OCI-M2 (cell line): ENCODE measurements at regions not wholly inside any gene's neighbourhood (a gene's known extent, or its start where the extent isn't known, plus 50 kb on each side); places are given as distances from the start of the nearest gene placed in this dataset.
"Not testable (repeated sequence)": the region's sequence is repeated elsewhere in the genome, so short reads cannot be mapped to it uniquely, and the experiment has no call there.

ENCODE experiments used
- DNase-seq: peaks from one replicate; lab custom pipeline; 2025; ENCODE audit not compliant: unreplicated experiment; lab: John Stamatoyannopoulos, UW

GRCh38 chr4:58871509-58871908 lies 1761.3 kb upstream of the IGFBP7 start:
- no peak for DNase-seq

GRCh38 chr4:58849026-58849425 lies 1738.8 kb upstream of the IGFBP7 start:
- no peak for DNase-seq

DNA sequence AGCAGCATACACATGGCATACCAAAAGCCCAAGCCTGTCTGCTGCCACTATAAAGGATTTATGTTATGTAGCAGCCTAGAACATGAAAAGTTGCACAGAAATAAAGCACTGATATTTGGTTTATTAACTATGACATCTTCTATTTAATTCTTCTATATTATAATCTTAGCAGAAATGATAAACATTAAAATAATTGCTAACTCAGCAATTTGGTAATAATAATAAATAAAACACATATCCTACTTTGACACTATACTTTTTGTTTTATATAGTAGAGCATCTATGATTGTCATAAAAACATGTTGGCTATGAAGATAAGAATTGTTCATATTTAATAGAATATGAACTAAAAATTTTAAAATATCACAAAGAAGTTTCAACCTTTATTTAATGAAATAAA lies 1733.3 kb upstream of the IGFBP7 start:
- no peak for DNase-seq

- DNase-seq = no peak
Measured at GRCh38 chr4:58833126-58833525, 1722.9 kb upstream of the IGFBP7 start.

DNA sequence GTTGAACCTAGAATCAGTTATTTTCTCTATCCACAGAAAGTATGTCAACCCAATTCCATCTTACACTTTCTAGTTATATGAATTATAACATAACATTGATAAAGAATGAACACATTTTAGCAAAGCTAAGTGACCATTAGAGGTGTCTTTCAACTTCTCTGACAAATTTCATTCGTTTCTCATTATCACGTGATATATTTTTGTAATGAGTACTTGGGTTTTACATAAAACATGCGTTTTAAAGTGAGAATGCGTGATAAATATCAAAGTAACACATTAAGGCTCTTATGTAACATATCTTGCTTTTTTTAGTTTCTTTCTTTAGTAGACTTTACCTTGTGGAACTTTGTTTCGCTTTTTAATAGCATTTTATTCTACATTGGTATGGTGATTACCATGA lies 1715.1 kb upstream of the IGFBP7 start:
- DNase-seq = no peak

DNA sequence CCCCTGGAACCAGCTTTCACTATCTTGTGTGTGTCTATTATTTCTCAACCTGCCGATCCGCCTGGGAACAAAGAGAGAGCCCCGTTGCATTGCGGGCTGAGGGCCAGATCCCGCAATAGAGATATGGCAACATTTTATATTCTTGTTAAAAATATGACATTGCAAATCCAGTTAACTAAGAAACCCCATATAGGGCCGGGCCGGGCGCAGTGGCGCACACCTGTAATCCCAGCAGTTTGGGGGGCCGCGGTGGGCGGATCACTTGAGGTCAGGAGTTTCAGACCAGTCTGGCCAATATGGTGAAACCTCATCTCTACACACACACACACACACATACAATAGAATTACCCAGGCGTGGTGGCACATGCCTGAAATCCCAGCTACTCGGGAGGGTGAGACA lies 1708.4 kb upstream of the IGFBP7 start:
- DNase-seq = not testable (repeated sequence)

GRCh38 chr4:58809948-58810347 lies 1699.8 kb upstream of the IGFBP7 start:
- DNase-seq = no peak

DNA sequence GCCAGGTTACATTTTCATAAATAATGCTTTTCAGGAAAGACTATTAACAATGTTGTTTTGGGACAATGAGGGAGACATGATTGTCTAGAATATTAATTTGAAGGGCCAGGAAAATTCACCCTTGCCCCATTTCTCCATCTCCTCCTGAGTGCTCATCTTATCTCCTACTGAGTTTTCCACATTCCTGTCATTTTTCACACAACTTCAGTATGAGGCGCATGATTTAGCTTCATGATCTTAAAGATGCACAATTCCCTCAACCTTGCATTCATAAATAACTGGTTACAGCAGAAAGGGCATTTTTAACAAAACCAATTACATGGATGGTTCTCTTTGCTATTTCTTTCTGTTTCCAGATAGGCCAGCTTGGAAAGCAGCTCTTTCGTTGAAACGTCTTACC lies 1699.2 kb upstream of the IGFBP7 start:
- DNase-seq = no peak

DNA sequence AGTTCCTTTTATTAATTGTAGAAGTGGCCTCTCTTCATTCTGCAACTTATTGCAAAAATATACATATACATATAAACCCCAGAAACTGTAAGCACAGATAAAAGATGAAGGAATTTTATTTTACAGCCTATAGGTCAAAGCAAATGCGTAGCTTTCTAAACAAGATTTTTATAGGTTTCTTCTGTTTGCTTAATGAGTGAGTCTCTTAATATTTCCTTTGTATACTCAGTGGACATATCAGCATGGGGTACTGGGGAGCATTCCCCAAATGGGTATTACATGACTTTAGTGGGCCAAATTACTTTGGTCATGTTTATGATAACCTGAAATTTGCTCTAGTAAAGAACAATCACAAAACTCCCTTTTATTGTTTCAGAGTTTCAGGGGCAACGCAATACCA lies 1698.6 kb upstream of the IGFBP7 start:
- DNase-seq = no peak

- DNase-seq = no peak
Measured at GRCh38 chr4:58807843-58808615, 1697.8 kb upstream of the IGFBP7 start.

GRCh38 chr4:58776627-58777026 lies 1666.4 kb upstream of the IGFBP7 start:
- no peak for DNase-seq

DNA sequence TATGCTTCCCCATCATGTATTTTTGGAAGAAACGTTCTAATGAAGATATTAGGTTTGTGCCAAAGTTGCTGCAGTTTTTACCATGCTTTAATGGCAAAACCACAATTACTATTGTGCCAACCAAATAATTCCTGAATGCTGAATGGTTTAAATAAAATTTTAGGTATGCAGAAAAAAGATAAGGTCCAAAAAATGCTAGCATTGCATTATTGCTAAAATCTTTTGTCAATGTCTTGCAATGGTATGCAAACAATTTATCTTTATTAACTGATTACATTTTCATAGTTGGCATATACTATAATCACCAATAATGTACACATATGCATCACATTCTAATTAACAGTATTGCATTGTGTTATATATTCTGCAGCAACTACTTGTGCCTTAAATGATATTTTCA lies 1657.4 kb upstream of the IGFBP7 start:
- DNase-seq = no peak

- no peak for DNase-seq
Measured at GRCh38 chr4:58766763-58767162, 1656.6 kb upstream of the IGFBP7 start.

DNA sequence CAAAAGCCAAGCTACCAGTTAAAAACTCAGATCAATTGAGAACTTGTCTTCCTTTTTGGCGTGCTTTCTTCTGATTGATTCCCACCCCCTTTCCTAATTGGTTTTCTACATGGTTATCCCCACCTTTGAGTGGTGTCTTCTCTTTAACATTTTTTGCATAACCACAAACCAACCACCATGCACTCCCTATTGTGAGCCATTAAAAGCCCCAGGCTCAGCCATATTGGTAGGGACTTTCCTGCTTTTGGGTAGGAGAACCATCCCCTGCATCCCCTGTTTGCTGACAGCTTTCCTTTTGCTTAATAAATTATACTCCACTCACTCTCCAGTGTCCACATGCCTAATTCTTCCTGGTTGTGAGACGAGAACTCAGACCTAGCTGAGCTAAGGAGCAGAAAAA lies 1651.4 kb upstream of the IGFBP7 start:
- no peak for DNase-seq

DNA sequence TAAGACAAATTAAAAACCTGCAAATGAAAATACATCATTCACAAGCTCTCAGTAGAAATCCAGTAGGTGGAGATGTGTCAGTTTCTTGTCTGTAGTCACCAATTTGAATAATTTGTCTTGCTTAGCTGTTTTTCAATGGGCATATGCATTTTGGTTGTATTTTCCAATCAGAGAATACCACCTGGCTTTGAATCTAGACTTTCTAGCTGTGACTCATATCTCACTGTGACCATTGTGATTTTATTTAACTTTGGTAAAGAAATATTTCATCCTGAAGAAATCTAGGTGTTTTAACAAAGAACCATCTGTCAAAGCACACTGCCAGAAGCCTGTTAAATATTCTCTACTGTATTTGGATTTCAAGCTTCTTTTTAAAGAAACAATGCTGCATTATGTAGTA lies 1650.6 kb upstream of the IGFBP7 start:
- no peak for DNase-seq

GRCh38 chr4:58760100-58760499 lies 1649.9 kb upstream of the IGFBP7 start:
- DNase-seq = no peak

DNA sequence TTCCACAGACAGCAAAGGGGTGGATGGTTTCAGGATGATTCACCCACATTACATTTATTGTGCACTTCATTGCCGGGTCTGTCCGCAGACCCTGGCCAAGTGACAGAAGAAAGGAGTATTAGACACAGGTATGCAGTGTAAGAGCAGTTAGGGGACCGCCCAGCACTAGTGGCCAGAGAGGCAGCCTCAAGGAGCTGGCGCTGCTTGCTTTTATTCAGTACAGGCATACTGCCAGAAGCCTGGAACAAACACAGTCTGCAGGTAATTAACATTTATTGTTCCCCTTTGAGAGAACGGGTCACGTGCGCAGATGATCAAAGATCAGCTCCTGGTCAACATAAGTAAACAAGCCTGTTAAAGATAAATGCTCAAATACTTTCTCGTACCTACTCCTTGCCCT lies 1639.0 kb upstream of the IGFBP7 start:
- no peak for DNase-seq

GRCh38 chr4:58740897-58741296 lies 1630.7 kb upstream of the IGFBP7 start:
- DNase-seq = no peak

DNA sequence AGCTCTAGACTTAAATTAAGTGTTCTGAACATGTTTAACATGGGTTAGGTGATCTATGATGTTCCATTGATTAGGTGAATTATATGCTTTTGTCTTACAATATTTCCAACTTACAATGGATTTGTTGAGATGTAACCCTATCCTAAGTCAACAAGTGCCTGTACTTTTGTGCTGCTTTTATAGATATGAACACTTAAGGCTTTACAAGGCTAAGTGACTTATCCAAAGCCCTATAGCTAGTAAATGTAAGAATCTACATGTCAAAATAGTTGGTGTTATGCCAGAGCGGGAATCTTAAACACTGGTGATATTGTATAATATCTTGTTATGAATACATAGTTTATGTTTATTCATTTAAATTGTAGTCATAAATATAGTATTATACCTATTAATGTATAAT lies 1629.1 kb upstream of the IGFBP7 start:
- DNase-seq = no peak

DNA sequence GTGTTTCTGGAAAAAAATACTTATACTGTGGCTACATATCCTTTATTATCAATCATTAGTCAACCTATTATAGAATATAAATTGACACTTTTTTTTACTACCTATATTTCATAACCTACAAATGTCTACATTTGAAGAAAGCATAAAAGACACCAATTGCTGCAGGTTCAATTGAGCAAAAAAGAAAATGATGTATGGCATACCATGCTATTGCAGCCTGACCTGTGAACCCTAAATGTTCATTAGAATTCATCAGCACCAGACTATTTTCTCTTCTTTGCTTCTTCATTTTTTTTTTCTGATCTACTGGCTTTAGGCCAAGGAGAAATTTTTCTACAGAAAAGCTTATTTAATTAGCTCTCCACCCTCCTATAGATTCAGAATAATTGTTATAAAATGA lies 1628.2 kb upstream of the IGFBP7 start:
- no peak for DNase-seq

DNA sequence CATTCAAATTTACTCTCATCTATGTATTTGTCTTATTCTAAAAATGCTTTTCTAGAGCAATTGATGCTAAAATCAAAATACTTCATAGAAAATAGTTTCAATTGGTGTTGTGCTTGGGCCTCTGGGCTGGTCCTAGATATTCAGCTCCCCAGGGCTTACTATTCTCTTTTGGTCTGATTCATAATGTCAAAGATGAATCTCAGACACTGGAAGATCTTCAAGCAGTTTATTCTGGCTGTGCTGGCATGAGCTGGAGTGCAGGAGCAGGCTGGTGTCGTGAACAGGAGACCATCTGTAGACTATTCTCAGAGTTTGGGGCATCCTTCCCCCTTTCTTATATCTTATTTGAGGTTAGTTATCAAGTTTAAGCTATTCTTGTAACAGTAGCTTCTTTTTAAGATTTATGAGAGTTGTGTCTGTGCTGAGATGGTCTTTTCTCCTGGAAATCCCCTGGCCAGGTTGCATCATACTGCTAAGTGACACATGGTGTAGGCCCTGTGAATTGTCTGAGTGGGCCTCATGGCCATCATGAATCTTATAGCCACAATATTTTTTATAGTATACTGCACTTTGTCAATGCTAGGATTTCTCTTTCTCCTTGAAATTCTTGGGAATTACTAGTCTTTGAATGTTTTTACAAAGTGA lies 1624.0 kb upstream of the IGFBP7 start:
- no peak for DNase-seq

DNA sequence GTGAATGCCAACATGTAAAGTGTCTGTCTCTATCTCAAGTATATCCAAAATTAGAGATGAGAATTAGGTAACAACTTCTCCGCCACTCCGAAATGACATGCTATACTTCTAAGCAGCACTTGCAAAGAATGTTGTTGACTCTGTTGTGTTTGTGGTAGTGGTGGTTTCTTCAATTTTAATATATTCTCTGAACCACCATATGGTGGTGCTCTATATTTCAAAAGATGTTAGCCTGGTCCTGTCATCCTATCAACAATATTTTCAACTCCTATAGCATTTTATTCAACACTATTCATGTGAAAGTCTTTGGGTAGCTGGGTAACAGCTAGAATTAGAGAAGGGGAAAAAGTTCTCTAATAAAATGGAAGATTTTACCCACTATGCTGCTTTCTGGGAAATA lies 1622.8 kb upstream of the IGFBP7 start:
- no peak for DNase-seq

DNA sequence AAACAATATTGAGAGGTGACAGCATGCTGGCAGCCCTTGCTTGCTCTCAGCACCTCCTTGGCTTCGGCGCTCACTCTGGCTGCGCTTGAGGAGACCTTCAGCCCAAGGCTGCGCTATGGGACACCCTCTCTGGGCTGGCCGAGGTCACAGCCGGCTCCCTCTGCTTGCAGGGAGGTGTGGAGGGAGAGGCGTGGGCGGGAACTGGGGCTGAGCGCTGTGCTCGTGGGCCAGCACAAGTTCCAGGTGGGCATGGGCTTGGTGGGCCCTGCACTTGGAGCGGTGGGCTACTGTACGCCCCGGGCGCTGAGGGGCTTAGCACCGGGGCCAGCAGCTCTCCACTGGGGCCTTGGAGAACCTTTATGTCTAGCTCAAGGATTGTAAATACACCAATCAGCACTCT lies 1613.8 kb upstream of the IGFBP7 start:
- no peak for DNase-seq
